GM21423 (cell line): ENCODE measurements at regions not wholly inside any gene's neighbourhood (a gene's known extent, or its start where the extent isn't known, plus 50 kb on each side); places are given as distances from the start of the nearest gene placed in this dataset.

ENCODE experiments used
- ATAC-seq: cut with Tn5 transposase; IDR thresholded peaks from one replicate; pipeline ENCODE4 v1.9.1; 2021; ENCODE audit warnings: mild to moderate bottlenecking, moderate library complexity; ENCODE audit not compliant: unreplicated experiment

DNA sequence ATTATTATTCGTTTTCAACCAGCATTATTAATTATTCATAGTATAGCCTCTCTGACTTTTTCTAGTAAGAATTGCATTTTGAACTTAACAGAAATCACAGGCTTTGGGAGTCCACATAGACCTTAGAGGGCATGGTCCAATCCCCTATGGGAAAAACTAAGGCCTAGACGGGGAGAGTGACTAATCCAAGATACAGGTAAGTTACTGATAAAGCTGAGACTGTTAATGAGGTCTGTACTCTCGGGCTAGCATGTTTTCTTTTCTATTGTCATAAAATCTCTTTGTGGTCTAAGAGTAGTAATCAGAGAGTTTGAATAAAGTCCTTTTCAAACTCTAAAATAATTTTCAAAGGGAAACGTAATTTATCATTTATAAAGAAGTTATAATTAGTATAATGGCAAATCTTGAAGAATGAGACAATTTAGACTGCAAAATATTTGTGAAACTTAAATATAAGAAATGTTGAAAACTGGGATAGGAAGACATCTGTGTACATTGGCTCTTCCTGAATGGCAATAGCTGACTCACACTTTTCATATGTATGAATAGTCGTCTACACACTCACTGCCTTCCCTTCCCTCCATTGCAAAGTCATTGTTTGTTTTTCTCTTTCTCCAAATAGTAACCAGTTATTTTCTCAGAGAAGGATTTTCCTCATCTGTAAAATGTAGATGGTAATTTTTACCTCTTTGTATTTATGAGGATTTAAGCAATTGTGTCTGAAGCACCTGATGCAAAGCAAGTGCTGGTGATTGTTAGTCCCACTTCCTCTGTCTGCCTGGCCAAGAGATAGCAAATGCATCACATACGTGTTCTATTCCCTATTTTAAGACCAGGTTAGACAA is 207.9 kb upstream of the CD180 start:
- no peak for ATAC-seq

- ATAC-seq: no peak
Observed at GRCh38 chr5:67402526-67402925, 205.9 kb upstream of the CD180 start.

- ATAC-seq: no peak
Observed at GRCh38 chr5:67401172-67401571, 204.6 kb upstream of the CD180 start.

- ATAC-seq: no peak
Observed at GRCh38 chr5:67400752-67401151, 204.2 kb upstream of the CD180 start.

- no peak for ATAC-seq
Observed at GRCh38 chr5:67395790-67396418, 199.3 kb upstream of the CD180 start.

DNA sequence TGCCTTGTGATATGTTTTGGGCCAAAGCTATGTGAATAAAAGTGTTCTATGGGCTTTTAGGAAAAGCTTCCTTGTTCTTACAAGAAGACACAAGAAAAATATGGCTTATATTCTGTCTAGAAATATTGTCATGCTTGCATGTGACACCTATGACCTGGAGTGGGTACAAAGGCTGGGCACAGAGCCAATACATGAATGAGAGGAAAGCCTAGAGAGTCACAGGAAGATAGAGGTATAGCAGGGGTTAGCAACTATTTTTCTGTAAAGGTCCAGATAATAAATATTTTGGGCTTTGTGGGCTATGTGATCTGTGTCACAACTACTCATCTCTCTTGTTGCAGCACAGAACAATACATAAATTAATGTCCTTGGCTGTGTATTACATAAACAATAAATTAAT is 196.6 kb upstream of the CD180 start:
- no peak for ATAC-seq

DNA sequence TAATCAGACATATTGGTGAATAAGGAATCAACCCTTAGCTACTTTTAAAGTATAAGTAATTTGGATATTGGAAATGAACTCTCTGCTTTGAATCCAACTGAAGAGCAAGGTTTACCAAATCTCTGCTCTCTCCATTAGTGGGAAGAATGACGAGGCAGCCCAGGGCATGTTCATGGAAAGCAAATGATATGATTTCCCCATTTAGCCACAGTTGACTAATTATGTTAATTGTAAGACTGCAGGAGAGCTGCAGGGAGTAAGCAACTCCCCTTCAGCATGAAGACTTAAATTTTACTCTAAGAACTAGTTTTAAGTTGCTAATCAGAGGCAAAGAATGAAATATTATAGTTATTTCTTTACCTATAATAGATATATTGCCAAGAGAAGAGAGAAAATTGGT is 194.3 kb upstream of the CD180 start:
- no peak for ATAC-seq

- no peak for ATAC-seq
Observed at GRCh38 chr5:67383451-67383850, 186.9 kb upstream of the CD180 start.

GRCh38 chr5:67381236-67381880 is 184.8 kb upstream of the CD180 start:
- ATAC-seq: no peak

GRCh38 chr5:67380431-67380830 is 183.8 kb upstream of the CD180 start:
- no peak for ATAC-seq

GRCh38 chr5:67379753-67380152 is 183.2 kb upstream of the CD180 start:
- no peak for ATAC-seq

- ATAC-seq: no peak
Observed at GRCh38 chr5:67378256-67378655, 181.7 kb upstream of the CD180 start.

DNA sequence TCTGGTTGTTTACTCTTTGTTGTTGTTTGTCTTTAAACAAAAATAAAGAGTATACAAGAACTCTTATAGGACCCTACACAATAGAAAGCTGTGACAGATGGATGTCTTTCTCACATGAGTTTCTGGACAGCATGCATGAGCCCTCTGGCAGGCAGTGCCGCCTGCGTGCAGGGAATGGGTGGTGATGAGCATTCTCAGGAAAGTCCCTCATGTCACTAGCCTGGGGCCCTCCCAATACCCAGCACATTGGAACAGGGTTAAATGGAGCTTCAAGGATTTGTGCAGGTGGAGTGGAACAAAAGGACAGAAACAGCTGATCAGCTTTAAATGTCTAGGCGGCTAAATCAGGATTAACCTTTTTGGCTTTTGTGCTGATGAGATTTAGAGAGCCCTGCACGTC is 181.0 kb upstream of the CD180 start:
- no peak for ATAC-seq

DNA sequence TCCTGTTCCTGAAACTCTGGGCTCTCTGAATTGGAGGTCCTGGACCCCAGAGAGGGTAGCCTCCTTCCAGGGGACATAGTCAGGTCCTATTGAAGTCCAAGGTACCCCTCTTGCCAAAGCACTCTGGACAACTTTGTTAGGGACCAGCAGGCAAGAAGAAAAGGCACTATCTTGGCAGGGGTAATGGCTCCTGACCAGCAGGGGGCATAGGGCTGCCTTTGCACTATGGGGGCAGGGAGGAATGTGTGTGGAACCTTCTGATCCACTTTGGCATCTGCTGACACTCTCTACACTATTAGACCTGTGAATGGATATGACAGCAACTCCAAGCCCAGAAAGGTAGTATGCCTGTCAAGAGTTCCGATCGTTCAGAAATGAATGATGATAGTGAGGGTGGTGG is 179.0 kb upstream of the CD180 start:
- ATAC-seq: no peak

DNA sequence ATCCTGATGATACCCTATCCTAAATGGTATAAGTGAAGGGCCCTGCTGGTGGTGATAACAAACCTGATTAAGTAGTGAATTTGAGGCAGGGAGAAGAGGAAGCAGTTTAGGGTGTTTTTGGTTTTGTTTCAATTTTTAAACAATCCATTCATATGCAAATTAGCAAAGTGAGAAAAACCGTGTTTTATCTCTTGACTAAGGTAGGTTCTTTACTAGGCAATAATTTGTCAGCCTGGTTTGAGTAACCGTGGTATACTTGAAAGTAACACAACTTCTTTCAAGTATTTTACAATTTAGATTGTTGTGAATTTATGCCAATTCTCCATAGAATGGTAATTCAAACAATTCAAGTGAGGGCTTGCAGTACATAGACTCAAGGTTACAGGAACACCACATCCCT is 177.8 kb upstream of the CD180 start:
- no peak for ATAC-seq

DNA sequence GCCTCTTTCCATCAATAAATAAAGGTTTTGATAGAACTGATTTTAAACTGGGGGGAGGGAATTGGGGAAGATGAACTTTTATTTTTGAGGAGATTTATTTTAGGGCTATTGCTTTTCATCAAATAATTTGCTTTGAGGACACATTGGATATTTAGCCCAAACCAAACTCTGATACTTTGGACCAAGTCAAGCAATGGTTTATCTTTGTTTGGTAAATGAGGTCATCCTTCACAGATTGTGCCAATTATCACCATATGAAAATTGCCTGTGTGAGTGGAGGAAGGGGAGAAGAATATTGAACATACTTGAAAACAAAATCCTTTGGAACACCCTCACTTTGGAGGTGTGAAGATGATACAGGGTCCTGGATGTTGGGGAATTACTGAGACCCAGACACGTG is 176.9 kb upstream of the CD180 start:
- ATAC-seq: no peak

DNA sequence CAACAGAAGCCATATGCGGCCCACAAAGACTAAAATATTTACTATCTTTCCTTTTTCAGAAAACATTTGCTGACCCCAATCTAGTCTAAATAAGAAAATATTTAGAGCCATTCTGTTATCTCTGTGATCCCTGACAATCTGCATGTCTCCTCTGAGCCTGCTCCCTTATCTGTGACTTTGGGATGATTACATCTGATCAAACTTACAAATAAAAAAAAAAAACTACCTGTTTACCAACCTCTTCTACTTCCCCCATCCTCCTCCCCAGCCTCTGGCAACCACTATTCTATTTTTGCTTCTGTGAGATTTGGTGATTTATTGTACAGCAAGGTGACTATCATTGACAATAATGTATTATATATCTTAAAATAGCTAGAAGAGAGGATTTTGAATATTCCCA is 176.3 kb upstream of the CD180 start:
- no peak for ATAC-seq

DNA sequence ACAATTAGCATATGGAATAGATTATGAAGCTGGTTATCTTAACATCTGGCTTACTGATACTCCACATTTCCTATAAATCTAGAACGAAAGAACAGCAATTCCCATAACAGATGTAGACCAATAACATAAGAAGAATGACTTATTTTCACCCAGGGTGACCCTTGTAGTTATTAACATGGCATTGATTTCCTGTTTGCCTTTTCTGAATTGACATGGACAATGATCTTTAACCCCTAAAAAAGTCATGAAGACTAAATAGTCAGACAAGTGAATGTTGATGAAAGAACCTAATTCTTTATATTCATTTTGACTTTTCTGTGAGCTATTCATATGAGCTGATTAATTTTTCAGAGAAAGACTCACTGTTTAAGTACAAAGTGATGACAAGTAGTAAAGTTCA is 175.3 kb upstream of the CD180 start:
- ATAC-seq: no peak

- no peak for ATAC-seq
Observed at GRCh38 chr5:67366691-67367395, 170.2 kb upstream of the CD180 start.

DNA sequence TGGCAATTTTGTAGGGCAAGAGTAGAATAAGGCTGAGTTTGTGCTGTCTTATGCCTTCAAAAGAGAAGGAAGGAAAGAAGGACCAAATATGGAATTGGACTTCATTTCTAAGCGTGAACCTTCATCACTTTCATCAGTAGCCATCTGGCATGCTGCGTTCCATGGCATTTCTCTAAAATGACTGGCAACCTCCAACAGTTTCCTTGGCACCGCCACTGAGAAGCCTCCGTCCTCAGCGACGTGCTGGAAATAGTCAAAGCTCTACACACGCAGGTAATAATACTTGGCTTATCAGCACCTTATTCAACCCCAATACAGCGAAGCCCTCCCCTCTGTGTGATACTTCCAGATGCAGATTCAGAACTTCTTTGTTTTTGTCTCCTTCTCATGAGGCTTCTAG is 169.7 kb upstream of the CD180 start:
- no peak for ATAC-seq

DNA sequence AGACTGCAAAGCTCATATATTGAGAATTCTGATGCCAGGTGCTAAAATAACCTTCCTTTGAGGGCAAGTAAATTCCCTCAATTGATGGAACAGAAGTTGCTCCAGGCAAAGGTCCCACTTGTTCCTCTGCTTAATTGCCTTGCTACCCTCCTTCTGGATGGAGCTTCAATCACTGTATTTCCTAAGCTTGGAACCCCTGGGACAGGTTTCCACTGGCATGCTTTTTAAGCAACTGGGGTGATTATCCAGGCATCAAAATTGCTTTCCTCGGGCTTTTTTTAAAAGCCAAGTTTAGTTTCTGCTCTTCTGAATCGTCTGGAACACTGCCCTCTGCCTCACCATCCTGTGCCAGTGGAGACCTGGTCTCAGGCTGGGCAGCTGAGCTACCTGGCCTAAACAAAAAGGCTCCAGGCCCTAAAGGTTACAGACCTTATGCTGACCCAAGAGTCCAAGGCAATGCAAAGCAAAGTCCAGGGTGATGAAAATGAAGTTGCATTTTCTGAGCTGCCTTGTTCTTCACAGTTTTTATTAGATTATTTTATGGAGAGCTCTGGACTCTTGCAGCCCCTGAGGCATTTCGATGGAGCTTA is 167.9 kb upstream of the CD180 start:
- no peak for ATAC-seq
